ENCODE measurements at regions not wholly inside any gene's neighbourhood (a gene's known extent, or its start where the extent isn't known, plus 50 kb on each side); places are given as distances from the start of the nearest gene placed in this dataset.

GRCh38 chr6:49155316-49155715 lies 307.7 kb downstream of the MMUT start:
- Mint-ChIP-seq H3K4me3 (no peak overlapping the region), H3K27me3 (ENCODE audit: low read depth in 2 of 2) (no peaks in the 10 kb centered on the region), H3K36me3 (peaks cover 11% of the 10 kb centered on the region), H3K27ac (no peak overlapping the region), H3K9me3 (peaks cover 7 to 18% of the 10 kb centered on the region in 2 donors), H3K4me1 (no peaks in the 10 kb centered on the region)
- DNase-seq (no peak), ATAC-seq (no peak)
- Histone ChIP-seq H3K27ac (ENCODE audit: low read length) (no peak overlapping the region), H3K9me3 (ENCODE audit: control insufficient read depth, insufficient read depth, low read length) (peaks cover 10% of the 10 kb centered on the region), H3K4me1 (ENCODE audit: control insufficient read depth, insufficient read depth, low read length) (no peaks in the 10 kb centered on the region), H3K27me3 (ENCODE audit: control insufficient read depth, insufficient read depth, low read length) (no peaks in the 10 kb centered on the region), H3K36me3 (ENCODE audit: control insufficient read depth, insufficient read depth, low read length) (no peaks in the 10 kb centered on the region), H3K4me3 (ENCODE audit: low read length) (no peak overlapping the region)
- TF ChIP-seq, protein P1, sequence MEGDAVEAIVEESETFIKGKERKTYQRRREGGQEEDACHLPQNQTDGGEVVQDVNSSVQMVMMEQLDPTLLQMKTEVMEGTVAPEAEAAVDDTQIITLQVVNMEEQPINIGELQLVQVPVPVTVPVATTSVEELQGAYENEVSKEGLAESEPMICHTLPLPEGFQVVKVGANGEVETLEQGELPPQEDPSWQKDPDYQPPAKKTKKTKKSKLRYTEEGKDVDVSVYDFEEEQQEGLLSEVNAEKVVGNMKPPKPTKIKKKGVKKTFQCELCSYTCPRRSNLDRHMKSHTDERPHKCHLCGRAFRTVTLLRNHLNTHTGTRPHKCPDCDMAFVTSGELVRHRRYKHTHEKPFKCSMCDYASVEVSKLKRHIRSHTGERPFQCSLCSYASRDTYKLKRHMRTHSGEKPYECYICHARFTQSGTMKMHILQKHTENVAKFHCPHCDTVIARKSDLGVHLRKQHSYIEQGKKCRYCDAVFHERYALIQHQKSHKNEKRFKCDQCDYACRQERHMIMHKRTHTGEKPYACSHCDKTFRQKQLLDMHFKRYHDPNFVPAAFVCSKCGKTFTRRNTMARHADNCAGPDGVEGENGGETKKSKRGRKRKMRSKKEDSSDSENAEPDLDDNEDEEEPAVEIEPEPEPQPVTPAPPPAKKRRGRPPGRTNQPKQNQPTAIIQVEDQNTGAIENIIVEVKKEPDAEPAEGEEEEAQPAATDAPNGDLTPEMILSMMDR (IDR thresholded peaks at IDR 0.05) = no peak
- no CpG with 5 or more reads among the region's 2 CpGs for WGBS (ENCODE audit: insufficient coverage)
- intact Hi-C loops (cut with micrococcal nuclease) = no loop called here

DNA sequence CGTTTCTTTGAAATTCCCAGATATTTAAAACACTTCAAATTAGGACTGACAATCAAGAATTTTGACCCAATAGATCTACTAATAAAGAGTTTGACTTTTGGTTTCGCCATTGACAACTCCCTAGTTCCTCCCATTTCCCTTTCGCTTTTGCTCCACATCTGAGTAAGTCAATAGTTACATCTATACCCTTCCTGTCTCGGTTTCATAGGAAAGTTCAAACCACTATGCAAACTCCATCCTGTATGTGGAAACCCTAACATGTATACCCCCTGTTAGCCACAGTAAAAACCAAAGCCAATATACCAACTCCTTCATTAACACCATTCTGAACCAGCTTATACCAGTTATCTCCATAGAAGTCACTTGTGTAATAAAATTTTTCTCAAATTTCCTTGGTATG lies 311.1 kb downstream of the MMUT start:
- no peak overlapping the region for H3K27ac Mint-ChIP-seq
- no peaks in the 10 kb centered on the region for H3K27me3 Mint-ChIP-seq (ENCODE audit: low read depth in 2 of 2)
- H3K36me3 ChIP-seq (ENCODE audit: control insufficient read depth, insufficient read depth, low read length) = no peaks in the 10 kb centered on the region
- H3K36me3 Mint-ChIP-seq = peaks cover 26% of the 10 kb centered on the region
- intact Hi-C loops (cut with micrococcal nuclease) = no loop called here
- H3K4me3 Mint-ChIP-seq = no peak overlapping the region
- H3K4me3 ChIP-seq (ENCODE audit: low read length) = no peak overlapping the region
- no peaks in the 10 kb centered on the region for H3K4me1 ChIP-seq (ENCODE audit: control insufficient read depth, insufficient read depth, low read length)
- ATAC-seq (no peak), DNase-seq (no peak)
- WGBS (ENCODE audit: insufficient coverage) = 71% methylated on average over 4 of the region's 4 CpGs
- H3K27ac ChIP-seq (ENCODE audit: low read length) = no peak overlapping the region
- H3K9me3 Mint-ChIP-seq = peaks cover 18 to 32% of the 10 kb centered on the region in 2 donors
- TF ChIP-seq, protein P1 (IDR thresholded peaks at IDR 0.05) = no peak
- no peaks in the 10 kb centered on the region for H3K4me1 Mint-ChIP-seq
- peaks cover 12% of the 10 kb centered on the region for H3K9me3 ChIP-seq (ENCODE audit: control insufficient read depth, insufficient read depth, low read length)
- no peaks in the 10 kb centered on the region for H3K27me3 ChIP-seq (ENCODE audit: control insufficient read depth, insufficient read depth, low read length)

DNA sequence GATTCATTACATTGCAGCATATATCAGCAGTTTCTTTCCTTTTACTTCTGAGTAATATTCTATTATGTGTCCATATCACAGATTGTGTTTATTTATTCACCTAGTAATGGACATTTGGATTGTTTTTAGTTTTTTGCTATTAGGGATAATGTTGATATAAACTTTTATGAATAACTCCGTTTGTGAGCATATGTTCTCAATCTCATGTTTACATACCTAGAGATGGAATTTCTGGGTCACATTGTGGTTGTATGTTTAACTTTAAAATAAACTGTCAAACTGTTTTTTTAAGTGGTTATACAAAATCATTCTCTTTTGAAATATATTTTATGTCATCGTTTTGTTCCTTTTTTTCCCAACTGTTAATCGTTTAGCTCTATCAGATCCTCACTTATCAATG lies 311.6 kb downstream of the MMUT start:
- WGBS (ENCODE audit: insufficient coverage) = no CpG with 5 or more reads among the region's 3 CpGs
- peaks cover 22 to 32% of the 10 kb centered on the region in 2 donors for H3K9me3 Mint-ChIP-seq
- peaks cover 12% of the 10 kb centered on the region for H3K9me3 ChIP-seq (ENCODE audit: control insufficient read depth, insufficient read depth, low read length)
- no peaks in the 10 kb centered on the region for H3K4me1 Mint-ChIP-seq
- TF ChIP-seq, protein P1 (IDR thresholded peaks at IDR 0.05) = no peak
- H3K4me1 ChIP-seq (ENCODE audit: control insufficient read depth, insufficient read depth, low read length) = no peaks in the 10 kb centered on the region
- H3K36me3 ChIP-seq (ENCODE audit: control insufficient read depth, insufficient read depth, low read length) = no peaks in the 10 kb centered on the region
- H3K27me3 ChIP-seq (ENCODE audit: control insufficient read depth, insufficient read depth, low read length) = no peaks in the 10 kb centered on the region
- intact Hi-C loops (cut with micrococcal nuclease) = no loop called here
- no peak overlapping the region for H3K27ac ChIP-seq (ENCODE audit: low read length)
- no peak overlapping the region for H3K4me3 Mint-ChIP-seq
- peaks cover 26% of the 10 kb centered on the region for H3K36me3 Mint-ChIP-seq
- no peak overlapping the region for H3K4me3 ChIP-seq (ENCODE audit: low read length)
- H3K27me3 Mint-ChIP-seq (ENCODE audit: low read depth in 2 of 2) = no peaks in the 10 kb centered on the region
- DNase-seq (no peak), ATAC-seq (no peak)
- no peak overlapping the region for H3K27ac Mint-ChIP-seq

GRCh38 chr6:49151033-49151432 lies 312.0 kb downstream of the MMUT start:
- Mint-ChIP-seq H3K4me1 (no peaks in the 10 kb centered on the region), H3K9me3 (peaks cover 24 to 33% of the 10 kb centered on the region in 2 donors), H3K27me3 (ENCODE audit: low read depth in 2 of 2) (no peaks in the 10 kb centered on the region), H3K4me3 (no peak overlapping the region), H3K36me3 (peaks cover 26% of the 10 kb centered on the region), H3K27ac (no peak overlapping the region)
- Histone ChIP-seq H3K36me3 (ENCODE audit: control insufficient read depth, insufficient read depth, low read length) (no peaks in the 10 kb centered on the region), H3K27ac (ENCODE audit: low read length) (no peak overlapping the region), H3K4me1 (ENCODE audit: control insufficient read depth, insufficient read depth, low read length) (no peaks in the 10 kb centered on the region), H3K9me3 (ENCODE audit: control insufficient read depth, insufficient read depth, low read length) (peaks cover 12% of the 10 kb centered on the region), H3K4me3 (ENCODE audit: low read length) (no peak overlapping the region), H3K27me3 (ENCODE audit: control insufficient read depth, insufficient read depth, low read length) (no peaks in the 10 kb centered on the region)
- TF ChIP-seq, protein P1 (IDR thresholded peaks at IDR 0.05) = no peak
- ATAC-seq (no peak), DNase-seq (no peak)
- intact Hi-C loops (cut with micrococcal nuclease) = no loop called here
- 91% methylated on average over 13 of the region's 13 CpGs for WGBS (ENCODE audit: insufficient coverage)

Measured in natural killer cell (primary cell).